ENCODE measurements at regions not wholly inside any gene's neighbourhood (a gene's known extent, or its start where the extent isn't known, plus 50 kb on each side); places are given as distances from the start of the nearest gene placed in this dataset.

- peaks cover 0 to 4% (median 0%) of the 10 kb centered on the region in 4 donors for H3K9me3 ChIP-seq
- peaks cover 0 to 16% (median 0%) of the 10 kb centered on the region in 4 donors for H3K4me1 ChIP-seq
- no peak for TF ChIP-seq CTCF (IDR thresholded peaks at IDR 0.05)
- H3K36me3 ChIP-seq, result no peaks in the 10 kb centered on the region
- DNase-seq, result no peak
- no peaks in the 10 kb centered on the region for H3K27me3 ChIP-seq
- intact Hi-C loops (cut with DNase I), result no loop called here
- 73 to 86% methylated on average over 3 of the region's 3 CpGs for WGBS, 2 donors
- no peak overlapping the region for H3K4me3 ChIP-seq
- H3K27ac ChIP-seq, result no peak overlapping the region
Observed at GRCh38 chr6:23929201-23929600, 196.8 kb upstream of the NRSN1 start.

- no peak for DNase-seq
- no peak overlapping the region for H3K27ac ChIP-seq
- TF ChIP-seq EP300 (IDR thresholded peaks at IDR 0.05), result no peak
- no peak for TF ChIP-seq CTCF (IDR thresholded peaks at IDR 0.05)
- no peaks in the 10 kb centered on the region for H3K27me3 ChIP-seq
- no peak overlapping the region for H3K4me3 ChIP-seq
- no peaks in the 10 kb centered on the region for H3K9me3 ChIP-seq
- intact Hi-C loops (cut with DNase I), result no loop called here
- no peaks in the 10 kb centered on the region for H3K36me3 ChIP-seq
- no peaks in the 10 kb centered on the region for H3K4me1 ChIP-seq
Observed at GRCh38 chr6:23940466-23940865, 185.5 kb upstream of the NRSN1 start.

GRCh38 chr6:23951691-23952090 is 174.3 kb upstream of the NRSN1 start:
- Histone ChIP-seq H3K4me3 (no peak overlapping the region), H3K4me1 (peaks cover 0 to 9% (median 0%) of the 10 kb centered on the region in 4 donors), H3K9me3 (no peaks in the 10 kb centered on the region), H3K27me3 (no peaks in the 10 kb centered on the region), H3K27ac (no peak overlapping the region), H3K36me3 (no peaks in the 10 kb centered on the region)
- intact Hi-C loops (cut with DNase I), result no loop called here
- DNase-seq, result no peak
- TF ChIP-seq POLR2AphosphoS5 (IDR thresholded peaks at IDR 0.05) (no peak), POLR2A (IDR thresholded peaks at IDR 0.05) (no peak), CTCF (IDR thresholded peaks at IDR 0.05) (no peak), EP300 (IDR thresholded peaks at IDR 0.05) (no peak)
- 88 to 93% methylated on average over 2 of the region's 2 CpGs for WGBS, 2 donors

GRCh38 chr6:23952245-23952644 is 173.8 kb upstream of the NRSN1 start:
- TF ChIP-seq EP300 (IDR thresholded peaks at IDR 0.05) (no peak), POLR2A (IDR thresholded peaks at IDR 0.05) (no peak), POLR2AphosphoS5 (IDR thresholded peaks at IDR 0.05) (no peak), CTCF (IDR thresholded peaks at IDR 0.05) (no peak)
- Histone ChIP-seq H3K4me1 (peaks cover 0 to 9% (median 0%) of the 10 kb centered on the region in 4 donors), H3K27me3 (no peaks in the 10 kb centered on the region), H3K27ac (no peak overlapping the region), H3K36me3 (no peaks in the 10 kb centered on the region), H3K9me3 (no peaks in the 10 kb centered on the region), H3K4me3 (no peak overlapping the region)
- intact Hi-C loops (cut with DNase I), result no loop called here
- WGBS, 2 donors, result 64 to 66% methylated on average over 3 of the region's 3 CpGs
- DNase-seq, result no peak

GRCh38 chr6:23953976-23954375 is 172.0 kb upstream of the NRSN1 start:
- intact Hi-C loops (cut with DNase I), result no loop called here
- Histone ChIP-seq H3K9me3 (no peaks in the 10 kb centered on the region), H3K36me3 (no peaks in the 10 kb centered on the region), H3K27me3 (no peaks in the 10 kb centered on the region), H3K4me3 (no peak overlapping the region), H3K27ac (no peak overlapping the region), H3K4me1 (peaks cover 0 to 9% (median 0%) of the 10 kb centered on the region in 4 donors)
- no peak for DNase-seq
- 52 to 70% methylated on average over 3 of the region's 3 CpGs for WGBS, 2 donors
- no peak for TF ChIP-seq CTCF (IDR thresholded peaks at IDR 0.05)
- TF ChIP-seq POLR2A (IDR thresholded peaks at IDR 0.05), result no peak
- no peak for TF ChIP-seq POLR2AphosphoS5 (IDR thresholded peaks at IDR 0.05)
- TF ChIP-seq EP300 (IDR thresholded peaks at IDR 0.05), result no peak

Data from sigmoid colon (tissue), 6 donors.